Caco-2 (cell line): ENCODE measurements at regions not wholly inside any gene's neighbourhood (a gene's known extent, or its start where the extent isn't known, plus 50 kb on each side); places are given as distances from the start of the nearest gene placed in this dataset.

Experiments used
- BruUV-seq: library from RNA; stranded (reverse); fragments of 400-500 nt; replicated peaks from 2 replicates; lab custom pipeline; 2021; lab: Mats Ljungman, UMichigan
- CTCF ChIA-PET: fragments of 300-600 bp; sonication (Branson Sonifier 250); formaldehyde crosslinking; loops from one replicate; lab custom pipeline; 2022; ENCODE audit warnings: antibody characterized with exemption; lab: Charles Lee
- POLR2A ChIA-PET: fragments of 300-600 bp; sonication (Branson Sonifier 250); formaldehyde crosslinking; loops from one replicate; lab custom pipeline; 2022; ENCODE audit warnings: antibody characterized with exemption; lab: Charles Lee
- DNase-seq, 2 experiments: peaks; one replicate each; pipeline versions ENCODE4 v3.0.0 to v3.0.0-alpha.2; 2020 to 2022
- H3K27me3 ChIP-seq: replicated peaks from 2 replicates; pipeline ENCODE4 v1.6.0; 2011; ENCODE audit warnings: low read length; ENCODE audit not compliant: control insufficient read depth, insufficient read depth
- H3K36me3 ChIP-seq: 2 replicates; pipeline ENCODE4 v1.5.1; 2011; ENCODE audit warnings: low read length; ENCODE audit not compliant: control insufficient read depth, insufficient read depth
- H3K4me1 ChIP-seq: fragments of 250-450 bp; sonication (Bioruptor Pico); 2 replicates; pipeline ENCODE4 v1.5.1; 2020; ENCODE audit warnings: mild to moderate bottlenecking
- H3K4me3 ChIP-seq: 2 replicates; pipeline ENCODE4 v1.5.1; 2011; ENCODE audit warnings: low read depth, mild to moderate bottlenecking, control low read depth, low read length
- H3K9me3 ChIP-seq: fragments of 250-450 bp; sonication (Bioruptor Pico); 2 replicates; pipeline ENCODE4 v1.5.1; 2020; ENCODE audit warnings: mild to moderate bottlenecking, moderate library complexity
- H3K27ac Mint-ChIP-seq: one replicate; pipeline ENCODE4 v1.8.0; 2022; ENCODE audit warnings: mixed read lengths; ENCODE audit not compliant: unreplicated experiment
- H3K27me3 Mint-ChIP-seq: one replicate; pipeline ENCODE4 v1.8.0; 2022; ENCODE audit warnings: mixed read lengths; ENCODE audit not compliant: insufficient read depth, unreplicated experiment
- H3K36me3 Mint-ChIP-seq: one replicate; pipeline ENCODE4 v1.8.0; 2022; ENCODE audit warnings: mild to moderate bottlenecking, mixed read lengths; ENCODE audit not compliant: insufficient read depth, unreplicated experiment
- H3K4me1 Mint-ChIP-seq: one replicate; pipeline ENCODE4 v1.8.0; 2022; ENCODE audit warnings: low read depth, mixed read lengths; ENCODE audit not compliant: unreplicated experiment
- H3K4me3 Mint-ChIP-seq: one replicate; pipeline ENCODE4 v1.8.0; 2022; ENCODE audit warnings: mild to moderate bottlenecking, moderate library complexity, mixed read lengths; ENCODE audit not compliant: unreplicated experiment
- H3K9me3 Mint-ChIP-seq: one replicate; pipeline ENCODE4 v1.8.0; 2022; ENCODE audit warnings: mixed read lengths; ENCODE audit not compliant: unreplicated experiment
- intact Hi-C: fragments of 100-400 bp; cut with micrococcal nuclease; formaldehyde crosslinking; loops from one replicate; pipeline ENCODE4 v1.10.0; 2022; ENCODE audit not compliant: unreplicated experiment
- TF ChIP-seq, protein P1 (sequence below), 2 experiments: fragments of 200-600 bp in 1 of 2; IDR thresholded peaks; 1 replicate in 1 of 2; 2 replicates in 1 of 2; pipeline versions ENCODE4 v1.5.1 to v1.8.0; 2011 to 2022; ENCODE audit warnings: antibody characterized with exemption in 1 of 2, control low read depth in 1 of 2, inconsistent platforms in 1 of 2, low read depth in 1 of 2, low read length in 1 of 2, mild to moderate bottlenecking in 1 of 2, moderate library complexity in 1 of 2; ENCODE audit not compliant: insufficient read depth in 1 of 2, severe bottlenecking in 1 of 2, unreplicated experiment in 1 of 2

DNA sequence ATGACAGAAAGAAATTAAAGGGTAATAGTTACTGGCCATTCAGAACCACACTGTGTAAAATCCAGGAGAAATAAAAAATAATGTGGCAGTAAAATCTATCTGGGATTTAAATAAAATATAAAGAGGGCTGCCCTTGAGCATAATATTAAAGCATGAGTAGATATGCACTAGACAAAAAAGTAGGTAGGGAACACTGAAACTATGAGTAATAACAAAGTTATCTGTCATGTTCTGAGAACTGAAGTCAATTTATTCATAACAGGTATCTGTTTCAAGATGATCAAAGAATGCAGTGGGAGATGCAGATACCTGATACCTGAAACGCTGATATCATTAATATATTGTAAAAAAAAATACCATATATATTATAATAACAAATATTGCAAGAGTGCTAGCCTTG is 1672.0 kb downstream of the SLITRK5 start:
- Mint-ChIP-seq H3K27ac (no peak overlapping the region), H3K27me3 (peaks cover 3% of the 10 kb centered on the region), H3K9me3 (peaks cover 13% of the 10 kb centered on the region), H3K4me3 (no peak overlapping the region), H3K36me3 (no peaks in the 10 kb centered on the region), H3K4me1 (no peaks in the 10 kb centered on the region)
- no peaks in the 10 kb centered on the region for H3K27me3 ChIP-seq
- H3K4me3 ChIP-seq = no peak overlapping the region
- CTCF ChIA-PET = no interaction called here
- TF ChIP-seq, protein P1, sequence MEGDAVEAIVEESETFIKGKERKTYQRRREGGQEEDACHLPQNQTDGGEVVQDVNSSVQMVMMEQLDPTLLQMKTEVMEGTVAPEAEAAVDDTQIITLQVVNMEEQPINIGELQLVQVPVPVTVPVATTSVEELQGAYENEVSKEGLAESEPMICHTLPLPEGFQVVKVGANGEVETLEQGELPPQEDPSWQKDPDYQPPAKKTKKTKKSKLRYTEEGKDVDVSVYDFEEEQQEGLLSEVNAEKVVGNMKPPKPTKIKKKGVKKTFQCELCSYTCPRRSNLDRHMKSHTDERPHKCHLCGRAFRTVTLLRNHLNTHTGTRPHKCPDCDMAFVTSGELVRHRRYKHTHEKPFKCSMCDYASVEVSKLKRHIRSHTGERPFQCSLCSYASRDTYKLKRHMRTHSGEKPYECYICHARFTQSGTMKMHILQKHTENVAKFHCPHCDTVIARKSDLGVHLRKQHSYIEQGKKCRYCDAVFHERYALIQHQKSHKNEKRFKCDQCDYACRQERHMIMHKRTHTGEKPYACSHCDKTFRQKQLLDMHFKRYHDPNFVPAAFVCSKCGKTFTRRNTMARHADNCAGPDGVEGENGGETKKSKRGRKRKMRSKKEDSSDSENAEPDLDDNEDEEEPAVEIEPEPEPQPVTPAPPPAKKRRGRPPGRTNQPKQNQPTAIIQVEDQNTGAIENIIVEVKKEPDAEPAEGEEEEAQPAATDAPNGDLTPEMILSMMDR (IDR thresholded peaks at IDR 0.05; ENCODE audit: insufficient read depth in 1 of 2, low read depth in 1 of 2, low read length in 1 of 2, severe bottlenecking in 1 of 2, unreplicated experiment in 1 of 2) = no peak
- no peaks in the 10 kb centered on the region for H3K9me3 ChIP-seq
- DNase-seq = no peak
- H3K36me3 ChIP-seq = no peaks in the 10 kb centered on the region
- no TSS peak for BruUV-seq
- intact Hi-C loops = no loop called here
- POLR2A ChIA-PET = no interaction called here
- H3K4me1 ChIP-seq = no peaks in the 10 kb centered on the region

DNA sequence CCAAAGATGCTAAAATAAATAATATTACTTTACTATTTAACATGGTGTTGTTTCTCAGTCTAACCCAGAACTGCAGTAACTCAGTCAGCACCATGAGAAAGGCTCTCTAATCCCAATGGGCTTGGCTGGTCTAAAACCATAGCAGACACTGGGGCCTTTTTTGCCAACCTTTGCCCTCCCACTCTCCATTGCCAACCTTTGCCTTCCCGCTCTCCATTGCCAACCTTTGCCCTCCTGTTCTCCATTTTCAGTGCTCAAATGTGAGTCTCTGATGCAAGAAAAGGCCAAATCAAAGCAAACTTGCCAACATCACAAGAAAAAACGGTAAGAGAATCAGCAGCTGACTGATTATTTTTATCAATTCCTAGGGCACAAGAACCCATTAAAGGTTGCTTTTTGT is 1681.2 kb downstream of the SLITRK5 start:
- CTCF ChIA-PET = no interaction called here
- no peak for DNase-seq
- no peaks in the 10 kb centered on the region for H3K9me3 Mint-ChIP-seq
- Histone ChIP-seq H3K27me3 (no peaks in the 10 kb centered on the region; the same call in 1 of the 2 replicates), H3K36me3 (no peaks in the 10 kb centered on the region), H3K9me3 (no peaks in the 10 kb centered on the region), H3K4me3 (no peak overlapping the region), H3K4me1 (no peaks in the 10 kb centered on the region)
- H3K4me3 Mint-ChIP-seq = no peak overlapping the region
- TF ChIP-seq, protein P1 (IDR thresholded peaks at IDR 0.05; ENCODE audit: insufficient read depth in 1 of 2, low read depth in 1 of 2, low read length in 1 of 2, severe bottlenecking in 1 of 2, unreplicated experiment in 1 of 2) = no peak
- H3K4me1 Mint-ChIP-seq = no peaks in the 10 kb centered on the region
- POLR2A ChIA-PET = no interaction called here
- no peak overlapping the region for H3K27ac Mint-ChIP-seq
- peaks cover 2% of the 10 kb centered on the region for H3K27me3 Mint-ChIP-seq
- intact Hi-C loops = no loop called here
- no peaks in the 10 kb centered on the region for H3K36me3 Mint-ChIP-seq
- no TSS peak for BruUV-seq

DNA sequence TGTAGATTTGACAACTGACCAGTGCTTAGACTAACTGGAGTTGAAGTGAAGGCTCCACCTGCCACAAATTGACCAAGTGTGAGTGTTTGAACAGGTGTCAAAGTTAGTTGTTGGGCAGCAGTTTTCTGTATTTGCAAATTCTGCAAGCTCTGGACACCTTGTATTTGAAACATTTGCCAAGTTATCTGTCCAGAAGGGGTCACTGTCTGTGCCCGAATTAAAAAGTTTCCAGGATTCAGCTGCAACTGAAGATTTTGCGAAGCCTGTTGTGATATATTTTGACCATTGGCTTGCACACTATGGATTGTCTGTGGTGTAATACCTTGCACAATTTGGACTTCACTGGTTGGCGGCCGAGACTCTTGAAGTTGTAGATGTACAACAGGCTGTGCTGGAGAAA is 1690.7 kb downstream of the SLITRK5 start:
- BruUV-seq = no TSS peak
- POLR2A ChIA-PET = interaction anchor here (0.6 kb wide), 1 partner anchor 17 kb away, joined by 4 read pairs; no protein-coding TSS in a partner anchor
- peak in 1 of 2 experiments; percentile 8 for DNase-seq
- Histone ChIP-seq H3K4me3 (no peak overlapping the region), H3K27me3 (no peaks in the 10 kb centered on the region; the same call in 1 of the 2 replicates), H3K36me3 (no peaks in the 10 kb centered on the region), H3K9me3 (no peaks in the 10 kb centered on the region; the same call in 1 of the 2 replicates), H3K4me1 (no peaks in the 10 kb centered on the region)
- TF ChIP-seq, protein P1 (IDR thresholded peaks at IDR 0.05; ENCODE audit: insufficient read depth in 1 of 2, low read depth in 1 of 2, low read length in 1 of 2, severe bottlenecking in 1 of 2, unreplicated experiment in 1 of 2) = peak in 1 of 2 experiments; percentile 28
- H3K4me1 Mint-ChIP-seq = no peaks in the 10 kb centered on the region
- no peaks in the 10 kb centered on the region for H3K36me3 Mint-ChIP-seq
- intact Hi-C loops = loop anchor here (1.0 kb wide), 1 partner anchor 333 kb away; no protein-coding TSS in a partner anchor
- no peak overlapping the region for H3K4me3 Mint-ChIP-seq
- CTCF ChIA-PET = interaction anchor here (1.4 kb wide), 1 partner anchor 334 kb away, joined by 12 read pairs; no protein-coding TSS in a partner anchor
- H3K9me3 Mint-ChIP-seq = no peaks in the 10 kb centered on the region
- no peak overlapping the region for H3K27ac Mint-ChIP-seq
- no peaks in the 10 kb centered on the region for H3K27me3 Mint-ChIP-seq
